Activated CD8-positive, alpha-beta T cell treated with anti-CD3 and anti-CD28 coated beads, Interleukin-2, amount 10 ng/mL, durations not matched to agents 7 days and 5 days (primary cell): ENCODE measurements at regions not wholly inside any gene's neighbourhood (a gene's known extent, or its start where the extent isn't known, plus 50 kb on each side); places are given as distances from the start of the nearest gene placed in this dataset.
"Not testable (repeated sequence)": the region's sequence is repeated elsewhere in the genome, so short reads cannot be mapped to it uniquely, and the experiment has no call there.

ENCODE experiments used
- ATAC-seq: fragments of 150-1000 bp; cut with Tn5 transposase; one replicate; pipeline ENCODE4 v1.10.0; 2021; ENCODE audit warnings: moderate library complexity
- CTCF ChIA-PET: fragments of 350-600 bp; sonication (Branson Sonifier 250); formaldehyde crosslinking; loops from one replicate; lab custom pipeline; 2021; ENCODE audit warnings: antibody characterized with exemption; lab: Charles Lee
- POLR2A ChIA-PET: fragments of 350-600 bp; sonication (Branson Sonifier 250); formaldehyde crosslinking; loops from one replicate; lab custom pipeline; 2021; ENCODE audit warnings: antibody characterized with exemption; lab: Charles Lee
- DNase-seq: peaks from one replicate; pipeline ENCODE4 v3.0.0-alpha.2; 2020
- H3K27ac Mint-ChIP-seq: one replicate; pipeline ENCODE4 v1.8.0; 2021; ENCODE audit warnings: mild to moderate bottlenecking, mixed read lengths
- H3K27me3 Mint-ChIP-seq: one replicate; pipeline ENCODE4 v1.8.0; 2021; ENCODE audit warnings: low read depth, mixed read lengths
- H3K36me3 Mint-ChIP-seq: one replicate; pipeline ENCODE4 v1.8.0; 2021; ENCODE audit warnings: low read depth, mixed read lengths
- H3K4me1 Mint-ChIP-seq: one replicate; pipeline ENCODE4 v1.8.0; 2021; ENCODE audit warnings: low read depth, mixed read lengths
- H3K4me3 Mint-ChIP-seq: one replicate; pipeline ENCODE4 v1.8.0; 2021; ENCODE audit warnings: mild to moderate bottlenecking, mixed read lengths
- H3K9me3 Mint-ChIP-seq: one replicate; pipeline ENCODE4 v1.8.0; 2022; ENCODE audit warnings: mixed read lengths; ENCODE audit not compliant: insufficient read depth

- Mint-ChIP-seq H3K4me3 (no peak overlapping the region), H3K27ac (no peak overlapping the region), H3K4me1 (no peaks in the 10 kb centered on the region), H3K27me3 (peaks cover 3% of the 10 kb centered on the region), H3K36me3 (no peaks in the 10 kb centered on the region), H3K9me3 (no peaks in the 10 kb centered on the region)
- CTCF ChIA-PET: interaction anchor here (0.9 to 2.0 kb wide), 2 partner anchors 7 to 14 kb away, joined by 3 to 12 read pairs; no protein-coding TSS in a partner anchor
- POLR2A ChIA-PET: no interaction called here
- no peak for ATAC-seq
- DNase-seq: no peak
Measured at GRCh38 chr17:56723421-56723820, 110.3 kb downstream of the C17orf67 start.

- Mint-ChIP-seq H3K4me3 (no peak overlapping the region), H3K36me3 (no peaks in the 10 kb centered on the region), H3K27me3 (peaks cover 5% of the 10 kb centered on the region), H3K4me1 (no peaks in the 10 kb centered on the region), H3K27ac (no peak overlapping the region), H3K9me3 (no peaks in the 10 kb centered on the region)
- ATAC-seq (no peak), DNase-seq (no peak)
- ChIA-PET CTCF (interaction anchor here (1.3 to 2.0 kb wide), 2 partner anchors 9 to 56 kb away, joined by 4 to 12 read pairs; no protein-coding TSS in a partner anchor), POLR2A (no interaction called here)
Measured at GRCh38 chr17:56724664-56725063, 109.1 kb downstream of the C17orf67 start.

GRCh38 chr17:56725144-56725543, 108.6 kb downstream of the C17orf67 start:
- ChIA-PET CTCF (interaction anchor here (1.3 to 2.0 kb wide), 2 partner anchors 9 to 55 kb away, joined by 4 to 12 read pairs; no protein-coding TSS in a partner anchor), POLR2A (no interaction called here)
- DNase-seq (no peak), ATAC-seq (no peak)
- Mint-ChIP-seq H3K4me1 (no peaks in the 10 kb centered on the region), H3K9me3 (no peaks in the 10 kb centered on the region), H3K36me3 (no peaks in the 10 kb centered on the region), H3K27me3 (peaks cover 5% of the 10 kb centered on the region), H3K4me3 (no peak overlapping the region), H3K27ac (no peak overlapping the region)

GRCh38 chr17:56727876-56728617, 105.7 kb downstream of the C17orf67 start:
- ChIA-PET POLR2A (no interaction called here), CTCF (no interaction called here)
- Mint-ChIP-seq H3K9me3 (no peaks in the 10 kb centered on the region), H3K36me3 (no peaks in the 10 kb centered on the region), H3K27me3 (peaks cover 5% of the 10 kb centered on the region), H3K27ac (no peak overlapping the region), H3K4me3 (no peak overlapping the region), H3K4me1 (no peaks in the 10 kb centered on the region)
- ATAC-seq (no peak), DNase-seq (no peak)

- POLR2A ChIA-PET, H3K4me3 Mint-ChIP-seq, H3K27me3 Mint-ChIP-seq, ATAC-seq, H3K4me1 Mint-ChIP-seq, DNase-seq, CTCF ChIA-PET, H3K27ac Mint-ChIP-seq, H3K36me3 Mint-ChIP-seq, H3K9me3 Mint-ChIP-seq: not testable (repeated sequence)
Measured at GRCh38 chr17:56731096-56731495, 102.6 kb downstream of the C17orf67 start.

GRCh38 chr17:56733833-56734232, 99.9 kb downstream of the C17orf67 start:
- no peak overlapping the region for H3K27ac Mint-ChIP-seq
- no peak for DNase-seq
- ChIA-PET CTCF (interaction anchor here (2.3 to 2.6 kb wide), 2 partner anchors 18 to 46 kb away, joined by 9 to 10 read pairs; no protein-coding TSS in a partner anchor), POLR2A (no interaction called here)
- ATAC-seq: no peak
- H3K36me3 Mint-ChIP-seq: no peaks in the 10 kb centered on the region
- no peak overlapping the region for H3K4me3 Mint-ChIP-seq
- H3K4me1 Mint-ChIP-seq: no peaks in the 10 kb centered on the region
- H3K9me3 Mint-ChIP-seq: no peaks in the 10 kb centered on the region
- no peaks in the 10 kb centered on the region for H3K27me3 Mint-ChIP-seq

GRCh38 chr17:56735842-56736241, 97.9 kb downstream of the C17orf67 start:
- H3K27ac Mint-ChIP-seq: no peak overlapping the region
- ATAC-seq (no peak), DNase-seq (no peak)
- H3K27me3 Mint-ChIP-seq: peaks cover 3% of the 10 kb centered on the region
- no peak overlapping the region for H3K4me3 Mint-ChIP-seq
- H3K4me1 Mint-ChIP-seq: no peaks in the 10 kb centered on the region
- ChIA-PET CTCF (interaction anchor here (1.1 to 2.6 kb wide), 3 partner anchors 18 to 44 kb away, joined by 3 to 10 read pairs (median 9); no protein-coding TSS in a partner anchor), POLR2A (no interaction called here)
- H3K36me3 Mint-ChIP-seq: no peaks in the 10 kb centered on the region
- no peaks in the 10 kb centered on the region for H3K9me3 Mint-ChIP-seq

GRCh38 chr17:56737421-56738161, 96.1 kb downstream of the C17orf67 start:
- no peaks in the 10 kb centered on the region for H3K36me3 Mint-ChIP-seq
- CTCF ChIA-PET: no interaction called here
- ATAC-seq (no peak), DNase-seq (no peak)
- H3K27ac Mint-ChIP-seq: no peak overlapping the region
- H3K27me3 Mint-ChIP-seq: peaks cover 13% of the 10 kb centered on the region
- no peaks in the 10 kb centered on the region for H3K9me3 Mint-ChIP-seq
- no peak overlapping the region for H3K4me3 Mint-ChIP-seq
- no peaks in the 10 kb centered on the region for H3K4me1 Mint-ChIP-seq
- POLR2A ChIA-PET: no interaction called here

GRCh38 chr17:56739376-56739775, 94.3 kb downstream of the C17orf67 start:
- ChIA-PET POLR2A (no interaction called here), CTCF (interaction anchor here (1.0 kb wide), 1 partner anchor 24 kb away, joined by 5 read pairs; no protein-coding TSS in a partner anchor)
- H3K9me3 Mint-ChIP-seq: no peaks in the 10 kb centered on the region
- no peaks in the 10 kb centered on the region for H3K4me1 Mint-ChIP-seq
- peaks cover 13% of the 10 kb centered on the region for H3K27me3 Mint-ChIP-seq
- H3K27ac Mint-ChIP-seq: no peak overlapping the region
- H3K36me3 Mint-ChIP-seq: no peaks in the 10 kb centered on the region
- DNase-seq: no peak
- ATAC-seq: no peak
- H3K4me3 Mint-ChIP-seq: no peak overlapping the region

- Mint-ChIP-seq H3K27ac (no peak overlapping the region), H3K9me3 (no peaks in the 10 kb centered on the region), H3K27me3 (peaks cover 13% of the 10 kb centered on the region), H3K4me1 (no peaks in the 10 kb centered on the region), H3K4me3 (no peak overlapping the region), H3K36me3 (no peaks in the 10 kb centered on the region)
- ATAC-seq (no peak), DNase-seq (no peak)
- CTCF ChIA-PET: no interaction called here
- POLR2A ChIA-PET: no interaction called here
Measured at GRCh38 chr17:56739776-56740175, 93.9 kb downstream of the C17orf67 start.

- H3K36me3 Mint-ChIP-seq: no peaks in the 10 kb centered on the region
- no peak overlapping the region for H3K4me3 Mint-ChIP-seq
- ChIA-PET CTCF (no interaction called here), POLR2A (no interaction called here)
- H3K4me1 Mint-ChIP-seq: no peaks in the 10 kb centered on the region
- no peak for ATAC-seq
- no peak for DNase-seq
- no peak overlapping the region for H3K27ac Mint-ChIP-seq
- no peaks in the 10 kb centered on the region for H3K9me3 Mint-ChIP-seq
- peaks cover 13% of the 10 kb centered on the region for H3K27me3 Mint-ChIP-seq
Measured at GRCh38 chr17:56740481-56740880, 93.2 kb downstream of the C17orf67 start.
